ENCODE measurements at regions not wholly inside any gene's neighbourhood (a gene's known extent, or its start where the extent isn't known, plus 50 kb on each side); places are given as distances from the start of the nearest gene placed in this dataset.
"Not testable (repeated sequence)": the region's sequence is repeated elsewhere in the genome, so short reads cannot be mapped to it uniquely, and the experiment has no call there.

- no peak for TF ChIP-seq RAD21 (IDR thresholded peaks at IDR 0.05 in 1 of 2, conservative IDR thresholded peaks at IDR 0.05 in 1 of 2; ENCODE audit: low read depth in 2 of 2, low read length in 2 of 2)
- TF ChIP-seq, protein P1, sequence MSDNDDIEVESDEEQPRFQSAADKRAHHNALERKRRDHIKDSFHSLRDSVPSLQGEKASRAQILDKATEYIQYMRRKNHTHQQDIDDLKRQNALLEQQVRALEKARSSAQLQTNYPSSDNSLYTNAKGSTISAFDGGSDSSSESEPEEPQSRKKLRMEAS (IDR thresholded peaks at IDR 0.05), result no peak
- TF ChIP-seq TCF12 (IDR thresholded peaks at IDR 0.05; ENCODE audit: low read depth, low read length), result no peak
- TF ChIP-seq ATF3 (IDR thresholded peaks at IDR 0.05; ENCODE audit: insufficient read depth, low read depth, low read length), result no peak
- no peak for TF ChIP-seq CHD2 (IDR thresholded peaks at IDR 0.05; ENCODE audit: low read length)
Measured at GRCh38 chrX:90883479-90883878, 551.2 kb upstream of the PABPC5 start (continued).

- H3K4me2 ChIP-seq (ENCODE audit: insufficient read depth in 1 of 2, low read depth in 2 of 2, low read length in 2 of 2); H2AK5ac ChIP-seq (ENCODE audit: low read depth, low read length); H3K14ac ChIP-seq (ENCODE audit: insufficient read length); H3K79me1 ChIP-seq (ENCODE audit: low read depth, low read length); POLR2A ChIA-PET (ENCODE audit: partially characterized antibody); H3K27ac ChIP-seq (ENCODE audit: low read depth, low read length); H3K4me1 ChIP-seq (replicated peaks in 1 of 4; ENCODE audit: control insufficient read depth in 3 of 4, insufficient read depth in 4 of 4, low read length in 3 of 4); H4K5ac ChIP-seq (ENCODE audit: insufficient read length, low read depth, low read length); H2BK12ac ChIP-seq (ENCODE audit: low read depth, low read length); CTCF ChIA-PET (ENCODE audit: partially characterized antibody); H3K56ac ChIP-seq (replicated peaks; ENCODE audit: insufficient read length, low read depth, low read length); H2BK120ac ChIP-seq (replicated peaks; ENCODE audit: low read depth, low read length); H3K4ac ChIP-seq (replicated peaks; ENCODE audit: insufficient read length, low read depth, low read length); H2BK15ac ChIP-seq (ENCODE audit: low read length); H4K91ac ChIP-seq (replicated peaks; ENCODE audit: insufficient read length, low read length); H3K9ac ChIP-seq (replicated peaks in 1 of 4; ENCODE audit: extremely low read depth in 1 of 4, low read depth in 3 of 4, low read length in 3 of 4); FAIRE-seq; H4K8ac ChIP-seq (ENCODE audit: extremely low read depth, insufficient read depth, low read length); H3K23ac ChIP-seq (ENCODE audit: insufficient read length); H3K9me3 ChIP-seq (ENCODE audit: insufficient read depth in 2 of 2, low read depth in 1 of 2, low read length in 1 of 2); H2BK5ac ChIP-seq (ENCODE audit: low read depth, low read length); H3K79me2 ChIP-seq (ENCODE audit: control insufficient read depth in 1 of 2, insufficient read depth in 2 of 2, low read length in 2 of 2); H3K18ac ChIP-seq (ENCODE audit: extremely low read depth, low read length); H2BK20ac ChIP-seq (ENCODE audit: low read length); DNase-seq (ENCODE audit: low read depth in 1 of 2, low spot score in 2 of 2); H3K27me3 ChIP-seq (replicated peaks in 1 of 4; ENCODE audit: control insufficient read depth in 3 of 4, extremely low read depth in 1 of 4, insufficient read depth in 3 of 4, low read length in 3 of 4); H3K4me3 ChIP-seq (ENCODE audit: extremely low read depth in 1 of 4, insufficient read depth in 2 of 4, low read depth in 3 of 4, low read length in 4 of 4); H3K36me3 ChIP-seq (ENCODE audit: control insufficient read depth in 2 of 4, insufficient read depth in 4 of 4, low read length in 3 of 4); H3K23me2 ChIP-seq (ENCODE audit: low read depth, low read length); H4K20me1 ChIP-seq (replicated peaks in 1 of 2; ENCODE audit: control insufficient read depth in 1 of 2, insufficient read depth in 2 of 2, low read length in 2 of 2); H2AFZ ChIP-seq (ENCODE audit: low read length): not testable (repeated sequence)
- WGBS, 2 experiments (ENCODE audit: extremely low coverage in 1 of 2, insufficient coverage in 1 of 2, insufficient read length in 1 of 2, insufficient replicate concordance in 2 of 2, low coverage in 1 of 2, low lambda C conversion rate in 2 of 2, missing lambda C conversion rate in 1 of 2), result 91% methylated on average over 4 of the region's 13 CpGs; no CpG with 5 or more reads in 1 of the 2 experiments
Measured at GRCh38 chrX:90914816-90915215, 519.8 kb upstream of the PABPC5 start.
